SK-N-SH (cell line): ENCODE measurements at regions not wholly inside any gene's neighbourhood (a gene's known extent, or its start where the extent isn't known, plus 50 kb on each side); places are given as distances from the start of the nearest gene placed in this dataset.

Experiments
- CTCF ChIA-PET: fragments of 300-600, 350-600 bp; formaldehyde crosslinking; extraction: SDS; loops from one replicate; lab custom pipeline; 2021; lab: Yijun Ruan, JAX
- POLR2A ChIA-PET: fragments of 350-600 bp; sonication (Branson Sonifier 250); formaldehyde crosslinking; extraction: SDS; loops from one replicate; lab custom pipeline; 2020; ENCODE audit warnings: antibody characterized with exemption, inconsistent platforms; lab: Yijun Ruan, JAX
- DNase-seq: peaks from one replicate; pipeline ENCODE4 v3.0.0; 2012
- H2AFZ ChIP-seq: fragments of 200-600 bp; sonication (generic); 2 replicates; pipeline ENCODE4 v1.8.1; 2016; ENCODE audit warnings: antibody characterized with exemption, mild to moderate bottlenecking, low read depth
- H3F3A ChIP-seq: fragments of 200-600 bp; sonication (generic); replicated peaks from 2 replicates; pipeline ENCODE3; 2016; ENCODE audit warnings: antibody characterized with exemption, mild to moderate bottlenecking; ENCODE audit not compliant: insufficient read depth
- H3K27ac ChIP-seq, 2 experiments: fragments of 200-500 bp in 1 of 2; fragments of 200-600 bp in 1 of 2; sonication (Bioruptor generic) in 1 of 2; sonication (generic), shearing (Covaris generic) in 1 of 2; 2 replicates each; pipeline versions ENCODE4 v1.5.1 to v1.6.1; 2014 to 2016; ENCODE audit warnings: low read depth in 2 of 2, inconsistent platforms in 1 of 2, low read length in 1 of 2, mild to moderate bottlenecking in 1 of 2, mixed read lengths in 1 of 2
- H3K27me3 ChIP-seq: fragments of 200-600 bp; sonication (generic), shearing (Covaris generic); 2 replicates; pipeline ENCODE4 v1.6.1; 2016; ENCODE audit warnings: mixed run types; ENCODE audit not compliant: insufficient read depth
- H3K36me3 ChIP-seq, 2 experiments: fragments of 200-500 bp in 1 of 2; fragments of 200-600 bp in 1 of 2; sonication (Bioruptor generic) in 1 of 2; sonication (generic) in 1 of 2; replicated peaks in 1 of 2; 2 replicates each; pipeline versions ENCODE3 to v1.5.1; 2014 to 2016; ENCODE audit warnings: low read length in 1 of 2, mild to moderate bottlenecking in 1 of 2; ENCODE audit not compliant: insufficient read depth in 2 of 2, control insufficient read depth in 1 of 2
- H3K4me1 ChIP-seq, 2 experiments: fragments of 200-500 bp in 1 of 2; fragments of 200-600 bp in 1 of 2; sonication (Bioruptor generic) in 1 of 2; sonication (generic), shearing (Covaris generic) in 1 of 2; 2 replicates each; pipeline versions ENCODE4 v1.5.1 to v1.6.1; 2014 to 2016; ENCODE audit warnings: low read depth in 1 of 2, low read length in 1 of 2, mixed run types in 1 of 2; ENCODE audit not compliant: insufficient read depth in 2 of 2, control insufficient read depth in 1 of 2
- H3K4me2 ChIP-seq: fragments of 200-600 bp; sonication (generic), shearing (Covaris generic); 2 replicates; pipeline ENCODE4 v1.6.1; 2017; ENCODE audit warnings: mixed run types
- H3K4me3 ChIP-seq, 2 experiments: fragments of 200-500 bp in 1 of 2; fragments of 200-600 bp in 1 of 2; sonication (Bioruptor generic) in 1 of 2; sonication (generic), shearing (Covaris generic) in 1 of 2; 2 replicates each; pipeline versions ENCODE4 v1.5.1 to v1.8.1; 2014 to 2016; ENCODE audit warnings: low read depth in 2 of 2, inconsistent platforms in 1 of 2, low read length in 1 of 2, mild to moderate bottlenecking in 1 of 2, mixed read lengths in 1 of 2, moderate library complexity in 1 of 2
- H3K79me2 ChIP-seq: fragments of 200-600 bp; sonication (generic); 2 replicates; pipeline ENCODE4 v1.8.1; 2017; ENCODE audit warnings: mild to moderate bottlenecking; ENCODE audit not compliant: insufficient read depth
- H3K9ac ChIP-seq: fragments of 200-600 bp; sonication (generic); 2 replicates; pipeline ENCODE4 v1.6.1; 2017; ENCODE audit warnings: mixed run types
- H3K9me2 ChIP-seq: fragments of 200-600 bp; sonication (generic); 2 replicates; pipeline ENCODE4 v1.6.1; 2017; ENCODE audit warnings: mixed run types
- H3K9me3 ChIP-seq: fragments of 200-600 bp; sonication (generic); 2 replicates; pipeline ENCODE4 v1.6.1; 2017; ENCODE audit warnings: mixed run types, mild to moderate bottlenecking, moderate library complexity
- H4K20me1 ChIP-seq: fragments of 200-600 bp; sonication (generic); 2 replicates; pipeline ENCODE4 v1.6.1; 2017; ENCODE audit warnings: mild to moderate bottlenecking, mixed run types; ENCODE audit not compliant: insufficient read depth
- CHD2 ChIP-seq: fragments of 150-350 bp; IDR thresholded peaks from 2 replicates; pipeline ENCODE4 v1.6.1; 2018; ENCODE audit warnings: low read length; ENCODE audit not compliant: partially characterized antibody
- CTCF ChIP-seq: fragments of 200-600 bp; sonication (generic); IDR thresholded peaks from 2 replicates; pipeline ENCODE4 v1.6.1; 2017; ENCODE audit warnings: antibody characterized with exemption, mild to moderate bottlenecking, moderate library complexity
- ELF1 ChIP-seq: IDR thresholded peaks from 2 replicates; pipeline ENCODE4 v1.4.0; 2012
- EP300 ChIP-seq, 2 experiments: IDR thresholded peaks; 2 replicates each; pipeline versions ENCODE4 v1.4.0 to v1.6.1; 2012; ENCODE audit warnings: borderline replicate concordance in 1 of 2, low read depth in 1 of 2, low read length in 1 of 2
- FOXM1 ChIP-seq: IDR thresholded peaks from 2 replicates; pipeline ENCODE4 v1.4.0; 2012; ENCODE audit warnings: low read depth, mild to moderate bottlenecking
- GABPA ChIP-seq: IDR thresholded peaks from 2 replicates; pipeline ENCODE4 v1.4.0; 2012; ENCODE audit warnings: low read depth, mild to moderate bottlenecking
- IRF3 ChIP-seq: fragments of 150-350 bp; IDR thresholded peaks from 2 replicates; pipeline ENCODE4 v1.6.1; 2016; ENCODE audit warnings: mild to moderate bottlenecking, low read depth, low read length
- JUND ChIP-seq: IDR thresholded peaks from 2 replicates; pipeline ENCODE4 v1.4.0; 2012
- NFIC ChIP-seq: IDR thresholded peaks from 2 replicates; pipeline ENCODE4 v1.4.0; 2012; ENCODE audit warnings: borderline replicate concordance
- PBX3 ChIP-seq: IDR thresholded peaks from 2 replicates; pipeline ENCODE4; 2012
- RAD21 ChIP-seq: IDR thresholded peaks from 2 replicates; pipeline ENCODE4 v1.6.1; 2012; ENCODE audit warnings: mild to moderate bottlenecking, low read length
- REST ChIP-seq: IDR thresholded peaks from 2 replicates; pipeline ENCODE4 v1.6.1; 2012; ENCODE audit warnings: mild to moderate bottlenecking, low read depth, low read length, moderate library complexity
- RFX5 ChIP-seq: IDR thresholded peaks from 2 replicates; pipeline ENCODE4 v1.6.1; 2012; ENCODE audit warnings: mild to moderate bottlenecking, improper control_type of control experiment, low read length
- SIN3A ChIP-seq: IDR thresholded peaks from 2 replicates; pipeline ENCODE4 v1.6.1; 2012; ENCODE audit warnings: low read depth, mild to moderate bottlenecking, low read length, moderate library complexity, borderline replicate concordance
- SMC3 ChIP-seq: IDR thresholded peaks from 2 replicates; pipeline ENCODE4 v1.6.1; 2012; ENCODE audit warnings: low read depth, low read length, improper control_type of control experiment
- USF1 ChIP-seq: IDR thresholded peaks from 2 replicates; pipeline ENCODE4 v1.4.0; 2012; ENCODE audit warnings: low read depth, borderline replicate concordance
- WGBS: methylation state at CpG from one replicate; pipeline ENCODE4 v1.1.6; 2017; ENCODE audit warnings: low lambda C conversion rate; 5-methylcytosine and 5-hydroxymethylcytosine counted together

- TF ChIP-seq PBX3 (no peak), SMC3 (no peak), JUND (no peak), USF1 (no peak), RFX5 (no peak), REST (no peak), GABPA (no peak), IRF3 (no peak), CTCF (no peak), FOXM1 (no peak), NFIC (no peak), EP300 (IDR thresholded peaks at IDR 0.05; ENCODE audit: borderline replicate concordance in 1 of 2, low read depth in 1 of 2, low read length in 1 of 2) (no peak), CHD2 (no peak), RAD21 (no peak), SIN3A (no peak), ELF1 (no peak)
- TF ChIP-seq, all 33 proteins: peak for 0
- Histone ChIP-seq H3K4me1 (no peaks in the 10 kb centered on the region), H3K36me3 (no peaks in the 10 kb centered on the region), H3K9me2 (no peaks in the 10 kb centered on the region), H3K27ac (no peak overlapping the region), H2AFZ (no peak overlapping the region), H4K20me1 (no peaks in the 10 kb centered on the region), H3K4me3 (no peak overlapping the region), H3K27me3 (no peaks in the 10 kb centered on the region), H3K9ac (no peak overlapping the region), H3F3A (no peaks in the 10 kb centered on the region), H3K9me3 (no peaks in the 10 kb centered on the region), H3K79me2 (no peaks in the 10 kb centered on the region), H3K4me2 (no peak overlapping the region)
- POLR2A ChIA-PET: no interaction called here
- WGBS: 3% methylated on average over 8 of the region's 8 CpGs
- DNase-seq: no peak
- CTCF ChIA-PET: no interaction called here
These were observed 2452.5 kb downstream of the TP53TG3F start for GRCh38 chr16:35911899-35912298.
